Skeletal muscle tissue (tissue), 3 donors: ENCODE measurements at regions not wholly inside any gene's neighbourhood (a gene's known extent, or its start where the extent isn't known, plus 50 kb on each side); places are given as distances from the start of the nearest gene placed in this dataset.
"Not testable (repeated sequence)": the region's sequence is repeated elsewhere in the genome, so short reads cannot be mapped to it uniquely, and the experiment has no call there.

Experiments used
- H3K27ac ChIP-seq: one replicate; pipeline ENCODE4 v1.7.0; 2013; ENCODE audit warnings: mild to moderate bottlenecking, low read depth, low read length, inconsistent platforms
- H3K27me3 ChIP-seq, 3 donors: one replicate each; pipeline ENCODE4 v1.7.0; 2013; ENCODE audit warnings: low read length in 3 of 3; ENCODE audit not compliant: control insufficient read depth in 3 of 3, insufficient read depth in 3 of 3
- H3K36me3 ChIP-seq, 3 donors: one replicate each; pipeline ENCODE4 v1.7.0; 2013; ENCODE audit warnings: low read length in 3 of 3; ENCODE audit not compliant: control insufficient read depth in 3 of 3, insufficient read depth in 3 of 3
- H3K4me1 ChIP-seq, 3 donors: one replicate each; pipeline ENCODE4 v1.7.0; 2013; ENCODE audit warnings: low read length in 3 of 3, mild to moderate bottlenecking in 3 of 3; ENCODE audit not compliant: control insufficient read depth in 3 of 3, insufficient read depth in 3 of 3
- H3K4me3 ChIP-seq, 3 donors: one replicate each; pipeline ENCODE4 v1.7.0; 2013; ENCODE audit warnings: low read length in 3 of 3
- H3K9ac ChIP-seq, 3 donors: one replicate each; pipeline ENCODE4 v1.7.0; 2013; ENCODE audit warnings: low read length in 3 of 3, mild to moderate bottlenecking in 3 of 3, moderate library complexity in 2 of 3, low read depth in 1 of 3
- H3K9me3 ChIP-seq, 3 donors: one replicate each; pipeline ENCODE4 v1.7.0; 2013; ENCODE audit warnings: low read length in 3 of 3; ENCODE audit not compliant: control insufficient read depth in 3 of 3
- donor health status: Osteomylitis.

DNA sequence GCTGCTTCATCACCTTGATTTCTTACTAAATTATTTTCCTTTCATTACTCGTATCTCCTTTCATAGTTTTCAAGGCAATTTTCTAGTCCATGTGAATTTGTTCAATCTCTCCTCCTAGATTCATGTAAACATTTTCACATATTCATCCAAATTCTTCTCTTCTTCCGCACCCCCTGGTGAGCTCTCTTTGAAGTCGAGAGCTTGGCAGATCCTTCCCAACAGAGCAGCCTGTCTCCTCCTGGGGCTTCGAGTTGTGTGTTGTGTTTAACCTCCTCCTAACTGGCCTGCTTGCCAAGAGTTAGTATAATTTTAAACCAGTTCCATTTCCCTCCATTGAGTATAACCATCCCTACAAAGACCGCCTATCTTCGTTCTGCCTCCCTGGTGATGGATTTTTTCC is 272.4 kb upstream of the CELF2 start:
- H3K36me3 ChIP-seq, result no peaks in the 10 kb centered on the region
- H3K9ac ChIP-seq, result no peak overlapping the region
- peaks cover 0 to 2% (median 0%) of the 10 kb centered on the region in 3 donors for H3K9me3 ChIP-seq
- no peak overlapping the region for H3K4me3 ChIP-seq
- no peak overlapping the region for H3K27ac ChIP-seq
- H3K4me1 ChIP-seq, result no peaks in the 10 kb centered on the region
- no peaks in the 10 kb centered on the region for H3K27me3 ChIP-seq

DNA sequence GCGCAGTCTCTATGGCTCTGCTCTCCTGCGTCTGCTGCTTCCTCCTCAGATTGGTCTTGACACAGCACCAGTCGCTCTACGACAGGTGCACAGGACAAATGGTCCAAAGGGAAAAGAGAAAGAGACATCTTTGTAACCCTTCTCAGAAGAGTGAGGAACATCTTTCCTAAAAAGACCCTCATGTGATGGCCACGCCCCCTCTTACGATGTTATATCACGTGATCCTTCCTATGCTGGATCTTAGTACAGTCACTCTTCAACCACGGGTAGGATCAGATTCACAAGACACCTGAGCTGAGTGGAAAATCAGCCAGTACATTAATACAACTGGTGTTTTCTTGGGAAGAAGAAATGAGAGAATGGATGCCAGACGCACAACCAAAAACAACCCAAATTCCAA is 262.2 kb upstream of the CELF2 start:
- H3K27me3 ChIP-seq, result no peaks in the 10 kb centered on the region
- no peaks in the 10 kb centered on the region for H3K9me3 ChIP-seq
- H3K36me3 ChIP-seq, result no peaks in the 10 kb centered on the region
- H3K9ac ChIP-seq, result no peak overlapping the region
- H3K4me1 ChIP-seq, result no peaks in the 10 kb centered on the region
- H3K4me3 ChIP-seq, result no peak overlapping the region
- H3K27ac ChIP-seq, result no peak overlapping the region

DNA sequence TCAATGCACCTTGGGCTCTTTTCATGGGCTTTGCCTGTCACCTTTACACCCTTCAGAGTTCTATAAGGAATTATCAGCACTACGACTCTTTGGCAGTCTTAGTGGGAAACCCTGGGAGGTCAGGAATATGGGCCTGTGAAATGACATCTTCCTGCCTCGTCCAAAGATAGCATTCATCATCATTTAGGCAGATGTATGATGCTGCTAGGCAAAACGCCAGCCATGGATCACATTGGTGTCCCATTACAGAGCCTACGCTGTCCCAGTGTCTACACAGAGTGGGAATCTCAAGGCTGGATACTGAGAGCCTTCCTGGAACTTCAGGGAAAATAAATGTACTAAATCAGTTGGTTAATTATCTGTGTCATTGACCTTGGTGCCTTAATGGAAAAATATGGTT is 259.4 kb upstream of the CELF2 start:
- no peak overlapping the region for H3K9ac ChIP-seq

DNA sequence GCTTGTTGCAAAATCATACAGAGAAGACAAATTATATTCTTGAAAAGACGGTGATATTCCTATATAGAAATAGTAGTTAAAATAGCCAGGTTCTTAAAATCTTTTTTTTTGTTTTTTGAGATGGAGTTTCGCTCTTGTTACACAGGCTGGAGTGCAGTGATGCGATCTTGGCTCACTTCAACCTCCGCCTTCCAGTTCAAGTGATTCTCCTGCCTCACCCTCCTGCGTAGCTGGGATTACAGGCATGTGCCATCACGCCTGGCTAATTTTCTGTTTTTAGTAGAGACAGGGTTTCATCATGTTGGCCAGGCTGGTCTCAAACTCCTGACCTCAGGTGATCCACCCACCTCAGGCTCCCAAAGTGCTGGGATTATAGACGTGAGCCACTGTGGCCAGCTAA is 257.9 kb upstream of the CELF2 start:
- not testable (repeated sequence) for H3K9ac ChIP-seq, H3K9me3 ChIP-seq, H3K4me1 ChIP-seq, H3K27ac ChIP-seq, H3K4me3 ChIP-seq, H3K27me3 ChIP-seq, H3K36me3 ChIP-seq

More for the DNA sequence above, 259.4 kb upstream of the CELF2 start:
- Histone ChIP-seq H3K27ac (no peak overlapping the region), H3K4me1 (no peaks in the 10 kb centered on the region), H3K27me3 (no peaks in the 10 kb centered on the region), H3K4me3 (no peak overlapping the region), H3K36me3 (no peaks in the 10 kb centered on the region), H3K9me3 (no peaks in the 10 kb centered on the region)

DNA sequence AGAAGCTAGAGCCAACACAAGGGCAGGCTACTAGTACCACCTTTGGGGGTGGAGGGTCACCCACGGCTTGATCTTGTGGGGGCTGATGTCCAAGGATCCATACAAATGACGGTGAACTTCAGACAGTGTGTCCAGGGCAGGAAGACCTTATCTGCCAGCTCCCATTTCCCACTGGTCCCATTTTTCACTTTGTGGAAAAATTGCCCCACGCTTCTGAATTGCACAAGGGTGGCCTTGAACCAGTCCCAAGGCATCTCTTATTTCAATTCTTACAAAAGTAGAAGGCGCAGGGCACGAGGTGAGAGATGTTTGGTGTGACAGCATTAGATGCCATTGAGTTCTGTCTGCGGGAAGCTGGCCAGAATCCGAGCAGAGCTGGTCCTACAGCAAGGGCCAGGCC is 252.7 kb upstream of the CELF2 start:
- H3K27me3 ChIP-seq, result peaks cover 0 to 2% (median 0%) of the 10 kb centered on the region in 3 donors
- no peaks in the 10 kb centered on the region for H3K4me1 ChIP-seq
- H3K36me3 ChIP-seq, result no peaks in the 10 kb centered on the region
- no peak overlapping the region for H3K4me3 ChIP-seq
- H3K9me3 ChIP-seq, result no peaks in the 10 kb centered on the region
- H3K9ac ChIP-seq, result no peak overlapping the region
- H3K27ac ChIP-seq, result no peak overlapping the region

DNA sequence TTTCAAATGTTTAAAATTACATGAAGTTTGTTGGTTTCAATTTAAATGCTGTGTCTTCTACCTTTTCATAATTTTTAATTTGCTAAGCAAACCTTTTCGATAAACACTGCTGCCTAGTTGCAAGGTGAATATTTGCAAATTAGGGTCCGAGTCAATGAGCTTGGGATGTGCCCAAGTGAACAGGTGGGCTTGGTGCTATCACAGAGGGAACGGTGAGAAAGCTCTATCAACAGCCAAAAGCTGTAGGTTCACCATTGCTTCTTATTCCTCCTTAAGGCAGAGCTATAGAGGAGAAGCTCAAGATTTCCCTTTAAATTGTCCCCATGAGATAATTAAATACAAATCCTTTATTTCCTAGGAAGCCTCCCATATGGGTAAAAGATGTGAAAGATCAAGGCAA is 245.3 kb upstream of the CELF2 start:
- Histone ChIP-seq H3K4me3 (no peak overlapping the region), H3K36me3 (no peaks in the 10 kb centered on the region), H3K4me1 (no peaks in the 10 kb centered on the region), H3K27ac (no peak overlapping the region), H3K9ac (no peak overlapping the region), H3K9me3 (no peaks in the 10 kb centered on the region), H3K27me3 (no peaks in the 10 kb centered on the region)

DNA sequence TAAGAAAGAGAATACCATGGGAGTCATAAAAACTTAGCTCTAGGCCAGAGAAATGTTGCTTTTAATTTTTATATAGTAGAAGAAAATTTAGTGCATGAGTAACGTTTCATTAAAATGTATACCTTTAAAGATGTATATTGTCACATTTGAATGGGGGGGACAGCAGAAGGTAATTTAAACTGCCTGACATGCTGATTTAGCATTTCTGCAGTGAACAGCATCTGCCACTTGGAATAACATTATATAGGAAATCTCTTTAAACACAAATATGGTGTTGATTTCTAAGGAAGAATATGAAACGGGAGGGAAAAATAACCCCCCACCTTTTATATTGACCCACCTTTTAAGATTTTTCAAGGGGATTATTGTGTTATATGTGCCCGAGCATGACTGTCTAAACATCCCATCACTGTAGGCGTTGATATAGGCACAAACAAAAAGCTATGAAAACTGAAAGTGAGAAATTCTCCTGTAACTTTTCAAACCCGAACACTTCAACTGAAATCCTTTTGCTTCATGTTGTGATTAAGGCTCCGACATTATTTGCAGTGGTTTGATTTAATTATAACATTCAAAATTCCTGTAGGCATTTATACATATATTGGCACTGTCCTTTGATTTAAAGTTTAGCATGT is 244.7 kb upstream of the CELF2 start:
- Histone ChIP-seq H3K27me3 (no peaks in the 10 kb centered on the region), H3K36me3 (no peaks in the 10 kb centered on the region), H3K4me3 (no peak overlapping the region), H3K4me1 (no peaks in the 10 kb centered on the region), H3K9ac (no peak overlapping the region), H3K27ac (no peak overlapping the region), H3K9me3 (no peaks in the 10 kb centered on the region)

DNA sequence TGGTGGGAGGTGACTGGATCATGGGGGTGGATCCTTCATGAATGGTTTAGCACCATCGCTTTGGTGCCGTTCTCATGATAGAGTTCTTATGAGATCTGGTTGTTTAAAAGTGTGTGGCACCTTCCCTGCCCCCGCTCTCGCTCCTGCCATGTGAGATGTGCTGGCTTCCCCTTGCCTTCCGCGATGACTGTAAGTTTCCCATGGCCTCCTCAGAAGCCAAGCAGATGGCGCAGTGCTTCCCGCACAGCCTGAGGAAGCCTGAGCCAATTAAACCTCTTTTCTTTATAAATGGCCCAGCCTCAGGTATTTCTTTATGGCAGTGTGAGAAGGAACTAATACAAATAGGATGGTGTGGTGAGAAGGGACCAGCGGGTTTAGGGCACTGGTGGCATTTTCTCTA is 243.3 kb upstream of the CELF2 start:
- no peaks in the 10 kb centered on the region for H3K27me3 ChIP-seq
- no peak overlapping the region for H3K4me3 ChIP-seq
- no peaks in the 10 kb centered on the region for H3K4me1 ChIP-seq
- H3K27ac ChIP-seq, result no peak overlapping the region
- no peaks in the 10 kb centered on the region for H3K9me3 ChIP-seq
- H3K36me3 ChIP-seq, result no peaks in the 10 kb centered on the region
- no peak overlapping the region for H3K9ac ChIP-seq

DNA sequence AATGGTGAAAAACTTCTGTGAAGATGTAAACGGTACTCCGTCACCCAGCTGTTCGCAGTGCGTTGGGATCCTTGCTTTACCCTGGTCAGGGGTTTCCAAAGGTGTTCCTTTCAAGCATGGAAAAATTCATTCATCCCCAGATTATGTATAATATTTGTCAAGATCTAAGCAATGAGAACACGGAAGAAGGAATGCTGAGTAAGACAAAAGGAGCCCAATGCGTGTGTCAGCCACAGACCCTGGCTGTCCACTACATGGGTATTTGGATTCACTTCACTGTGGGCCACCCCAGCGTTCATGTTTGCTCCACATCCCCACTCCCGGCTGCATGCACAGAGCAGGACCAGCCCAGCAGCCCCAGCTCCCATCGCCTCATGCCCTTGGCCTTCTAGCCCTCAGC is 241.3 kb upstream of the CELF2 start:
- H3K4me3 ChIP-seq, result no peak overlapping the region

DNA sequence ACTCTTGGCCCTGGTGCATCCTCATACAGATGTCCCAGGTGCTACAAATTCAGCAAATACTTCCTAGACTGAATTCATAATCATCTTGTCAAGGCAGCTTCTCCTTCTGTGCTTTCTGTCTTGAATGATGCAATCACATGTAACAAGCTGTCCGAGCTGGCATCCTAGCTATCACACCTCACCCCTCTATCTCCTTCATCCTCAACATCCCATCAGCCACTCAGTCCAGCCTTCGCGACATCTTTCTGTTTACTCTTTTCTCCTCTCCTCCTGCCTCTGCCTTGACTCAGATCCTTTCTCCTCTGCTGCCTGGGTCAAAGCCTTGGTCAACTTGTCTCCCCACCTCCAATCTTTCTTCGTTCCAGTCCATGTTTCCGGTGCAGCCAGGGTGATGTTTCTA is 240.4 kb upstream of the CELF2 start:
- no peak overlapping the region for H3K4me3 ChIP-seq
- H3K36me3 ChIP-seq, result no peaks in the 10 kb centered on the region
- peaks cover 0 to 2% (median 0%) of the 10 kb centered on the region in 3 donors for H3K9me3 ChIP-seq
- no peaks in the 10 kb centered on the region for H3K4me1 ChIP-seq
- no peak overlapping the region for H3K9ac ChIP-seq
- H3K27ac ChIP-seq, result no peak overlapping the region
- H3K27me3 ChIP-seq, result no peaks in the 10 kb centered on the region

More for the DNA sequence above, 241.3 kb upstream of the CELF2 start:
- Histone ChIP-seq H3K4me1 (no peaks in the 10 kb centered on the region), H3K27me3 (no peaks in the 10 kb centered on the region), H3K36me3 (no peaks in the 10 kb centered on the region), H3K27ac (no peak overlapping the region), H3K9me3 (no peaks in the 10 kb centered on the region), H3K9ac (no peak overlapping the region)

DNA sequence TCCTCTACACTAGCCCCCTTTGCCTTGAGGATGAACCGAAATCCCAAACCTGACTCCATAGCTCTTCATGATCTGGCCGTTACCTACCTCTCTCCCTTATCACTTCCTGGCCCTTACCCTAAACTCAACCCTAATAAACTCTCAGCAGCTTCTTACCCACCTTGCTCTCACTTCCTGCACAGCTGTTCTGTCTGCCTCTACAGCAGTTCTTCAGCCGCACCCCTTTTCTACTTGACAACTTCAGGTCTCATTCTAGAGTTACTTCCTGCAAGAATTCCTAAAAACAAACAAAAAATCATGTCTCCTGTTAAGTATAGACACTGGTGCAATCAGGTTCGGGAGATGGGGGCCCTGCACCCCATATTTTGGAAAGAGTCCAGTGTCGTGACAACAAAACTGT is 239.9 kb upstream of the CELF2 start:
- Histone ChIP-seq H3K4me3 (no peak overlapping the region), H3K27me3 (no peaks in the 10 kb centered on the region), H3K9ac (no peak overlapping the region), H3K9me3 (peaks cover 0 to 2% (median 0%) of the 10 kb centered on the region in 3 donors), H3K4me1 (no peaks in the 10 kb centered on the region), H3K27ac (no peak overlapping the region), H3K36me3 (no peaks in the 10 kb centered on the region)
